ENCODE measurements at regions not wholly inside any gene's neighbourhood (a gene's known extent, or its start where the extent isn't known, plus 50 kb on each side); places are given as distances from the start of the nearest gene placed in this dataset.

DNA sequence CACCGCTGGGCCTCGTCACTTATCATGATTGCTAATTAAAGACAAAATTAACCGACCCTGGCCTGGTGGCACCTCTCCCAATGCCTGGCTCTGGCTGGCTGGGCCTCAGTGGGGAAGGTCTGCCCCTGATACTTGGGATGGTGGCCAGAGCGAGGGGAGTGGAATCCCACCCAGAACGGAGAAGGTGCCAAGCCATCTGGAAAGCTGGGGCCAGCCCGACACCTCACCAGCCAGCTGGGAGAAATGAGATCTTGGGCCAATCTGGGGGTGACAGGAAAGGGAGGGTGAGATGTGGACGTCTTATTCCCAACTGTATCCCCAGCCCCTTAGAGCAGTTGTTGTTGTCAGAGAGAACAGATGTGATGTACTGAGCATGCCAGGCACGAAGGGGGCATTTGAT lies 215.0 kb upstream of the PWP1 start:
- TF ChIP-seq POLR2AphosphoS5 (IDR thresholded peaks at IDR 0.05; ENCODE audit: low read depth, low read length) (no peak), FOXP2 (optimal IDR thresholded peaks at IDR 0.05; ENCODE audit: borderline replicate concordance, extremely low read depth, extremely low read length, insufficient read depth) (no peak), SIN3A (IDR thresholded peaks at IDR 0.05; ENCODE audit: borderline replicate concordance, insufficient read depth, low read length) (no peak), TAF1 (IDR thresholded peaks at IDR 0.05; ENCODE audit: borderline replicate concordance, insufficient read depth, low read length) (no peak)
- TF ChIP-seq, protein P1, sequence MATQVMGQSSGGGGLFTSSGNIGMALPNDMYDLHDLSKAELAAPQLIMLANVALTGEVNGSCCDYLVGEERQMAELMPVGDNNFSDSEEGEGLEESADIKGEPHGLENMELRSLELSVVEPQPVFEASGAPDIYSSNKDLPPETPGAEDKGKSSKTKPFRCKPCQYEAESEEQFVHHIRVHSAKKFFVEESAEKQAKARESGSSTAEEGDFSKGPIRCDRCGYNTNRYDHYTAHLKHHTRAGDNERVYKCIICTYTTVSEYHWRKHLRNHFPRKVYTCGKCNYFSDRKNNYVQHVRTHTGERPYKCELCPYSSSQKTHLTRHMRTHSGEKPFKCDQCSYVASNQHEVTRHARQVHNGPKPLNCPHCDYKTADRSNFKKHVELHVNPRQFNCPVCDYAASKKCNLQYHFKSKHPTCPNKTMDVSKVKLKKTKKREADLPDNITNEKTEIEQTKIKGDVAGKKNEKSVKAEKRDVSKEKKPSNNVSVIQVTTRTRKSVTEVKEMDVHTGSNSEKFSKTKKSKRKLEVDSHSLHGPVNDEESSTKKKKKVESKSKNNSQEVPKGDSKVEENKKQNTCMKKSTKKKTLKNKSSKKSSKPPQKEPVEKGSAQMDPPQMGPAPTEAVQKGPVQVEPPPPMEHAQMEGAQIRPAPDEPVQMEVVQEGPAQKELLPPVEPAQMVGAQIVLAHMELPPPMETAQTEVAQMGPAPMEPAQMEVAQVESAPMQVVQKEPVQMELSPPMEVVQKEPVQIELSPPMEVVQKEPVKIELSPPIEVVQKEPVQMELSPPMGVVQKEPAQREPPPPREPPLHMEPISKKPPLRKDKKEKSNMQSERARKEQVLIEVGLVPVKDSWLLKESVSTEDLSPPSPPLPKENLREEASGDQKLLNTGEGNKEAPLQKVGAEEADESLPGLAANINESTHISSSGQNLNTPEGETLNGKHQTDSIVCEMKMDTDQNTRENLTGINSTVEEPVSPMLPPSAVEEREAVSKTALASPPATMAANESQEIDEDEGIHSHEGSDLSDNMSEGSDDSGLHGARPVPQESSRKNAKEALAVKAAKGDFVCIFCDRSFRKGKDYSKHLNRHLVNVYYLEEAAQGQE (IDR thresholded peaks at IDR 0.05; ENCODE audit: insufficient read depth in 1 of 2, low read depth in 2 of 2, low read length in 2 of 2): no peak

DNA sequence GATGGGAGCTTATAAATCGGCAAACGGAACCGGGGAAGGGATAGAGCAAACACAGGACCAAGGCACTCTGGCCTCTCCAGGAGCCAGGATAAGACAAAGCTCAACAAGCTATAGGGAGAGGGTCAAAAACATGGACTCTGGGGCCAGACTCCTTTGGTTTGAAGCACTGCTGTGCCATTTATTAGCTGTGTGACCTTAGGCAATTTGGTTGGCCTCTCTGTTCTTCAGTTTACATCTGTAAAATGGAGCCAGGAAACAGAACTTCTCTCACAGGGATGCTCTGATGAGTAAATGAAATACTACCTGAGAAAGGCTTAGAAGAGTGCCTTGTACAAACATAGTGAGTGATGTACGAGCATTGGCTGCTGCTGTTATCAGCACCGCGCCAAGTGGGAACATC lies 213.3 kb upstream of the PWP1 start:
- TF ChIP-seq, protein P1 (IDR thresholded peaks at IDR 0.05; ENCODE audit: insufficient read depth in 1 of 2, low read depth in 2 of 2, low read length in 2 of 2): no peak
- TF ChIP-seq FOXP2 (optimal IDR thresholded peaks at IDR 0.05; ENCODE audit: borderline replicate concordance, extremely low read depth, extremely low read length, insufficient read depth) (no peak), TAF1 (IDR thresholded peaks at IDR 0.05; ENCODE audit: borderline replicate concordance, insufficient read depth, low read length) (no peak), POLR2AphosphoS5 (IDR thresholded peaks at IDR 0.05; ENCODE audit: low read depth, low read length) (no peak), SIN3A (IDR thresholded peaks at IDR 0.05; ENCODE audit: borderline replicate concordance, insufficient read depth, low read length) (no peak)

DNA sequence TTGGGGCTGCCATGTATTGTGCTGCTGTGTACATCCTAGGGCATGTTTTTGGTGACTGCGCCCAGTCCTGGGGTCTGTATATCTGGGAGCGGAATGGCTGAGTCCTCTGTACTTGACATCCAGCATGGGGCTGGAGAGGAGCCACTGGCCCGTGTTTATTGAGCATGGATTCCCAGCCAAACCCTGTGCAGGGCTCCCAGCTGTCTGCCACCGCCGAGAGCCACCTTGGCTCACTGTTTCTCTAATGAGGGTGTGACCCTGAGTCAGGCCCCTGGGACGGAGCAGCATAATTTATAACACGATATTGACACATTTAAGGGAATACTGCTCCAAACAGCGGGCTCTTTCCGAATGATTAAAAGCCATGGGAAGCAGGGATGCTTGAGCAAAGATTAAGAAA lies 211.5 kb upstream of the PWP1 start:
- TF ChIP-seq POLR2AphosphoS5 (IDR thresholded peaks at IDR 0.05; ENCODE audit: low read depth, low read length) (no peak), TAF1 (IDR thresholded peaks at IDR 0.05; ENCODE audit: borderline replicate concordance, insufficient read depth, low read length) (no peak), SIN3A (IDR thresholded peaks at IDR 0.05; ENCODE audit: borderline replicate concordance, insufficient read depth, low read length) (no peak), FOXP2 (optimal IDR thresholded peaks at IDR 0.05; ENCODE audit: borderline replicate concordance, extremely low read depth, extremely low read length, insufficient read depth) (no peak)
- TF ChIP-seq, protein P1 (IDR thresholded peaks at IDR 0.05; ENCODE audit: insufficient read depth in 1 of 2, low read depth in 2 of 2, low read length in 2 of 2): no peak

DNA sequence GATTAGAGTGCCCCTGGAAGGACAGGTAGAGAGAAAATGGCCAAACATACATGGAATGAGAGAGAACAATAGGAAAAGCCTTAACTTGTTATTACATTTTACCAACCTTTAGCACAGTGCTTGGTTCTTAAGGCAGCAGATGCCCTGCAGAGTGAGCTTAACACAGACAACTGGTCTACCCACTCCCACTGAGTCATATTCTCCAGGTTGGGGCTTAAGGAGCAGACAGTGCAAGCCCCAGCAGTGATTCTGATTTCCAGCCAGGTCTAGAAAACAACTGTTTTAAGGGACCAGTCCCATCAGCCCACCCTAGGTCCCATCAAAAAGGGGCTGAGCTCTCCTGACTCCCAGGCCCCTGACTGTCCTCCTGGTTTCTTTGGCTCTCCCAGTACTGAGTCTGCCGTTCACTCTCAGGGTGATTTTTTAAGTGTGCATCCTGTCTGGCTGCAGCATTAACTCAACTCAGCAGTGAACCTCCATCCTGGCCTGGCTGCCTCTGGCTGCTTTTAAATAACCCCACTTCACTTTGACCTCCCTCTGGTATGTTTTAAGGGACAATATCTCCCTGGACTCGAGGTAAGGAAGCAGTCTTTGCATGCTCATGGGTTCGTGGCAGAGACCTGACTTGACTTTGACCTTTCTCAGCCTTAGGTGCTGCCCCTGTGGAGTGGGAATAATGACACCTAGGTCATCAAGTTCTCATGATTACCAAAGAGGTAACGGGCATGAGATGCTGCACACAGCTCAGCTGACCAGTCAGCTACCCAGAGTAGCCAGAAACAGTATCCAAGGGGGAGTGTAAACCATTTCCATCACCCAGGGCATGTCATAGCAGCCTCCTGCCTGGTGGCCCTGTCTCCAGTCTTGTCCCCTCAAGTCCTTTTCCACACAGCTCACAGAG lies 210.7 kb upstream of the PWP1 start:
- TF ChIP-seq, protein P1 (IDR thresholded peaks at IDR 0.05; ENCODE audit: insufficient read depth in 1 of 2, low read depth in 2 of 2, low read length in 2 of 2): no peak
- TF ChIP-seq POLR2AphosphoS5 (IDR thresholded peaks at IDR 0.05; ENCODE audit: low read depth, low read length): no peak
- TF ChIP-seq TAF1 (IDR thresholded peaks at IDR 0.05; ENCODE audit: borderline replicate concordance, insufficient read depth, low read length): no peak
- TF ChIP-seq SIN3A (IDR thresholded peaks at IDR 0.05; ENCODE audit: borderline replicate concordance, insufficient read depth, low read length): no peak
- TF ChIP-seq FOXP2 (optimal IDR thresholded peaks at IDR 0.05; ENCODE audit: borderline replicate concordance, extremely low read depth, extremely low read length, insufficient read depth): no peak
